Stomach (tissue), 8 donors: ENCODE measurements at regions not wholly inside any gene's neighbourhood (a gene's known extent, or its start where the extent isn't known, plus 50 kb on each side); places are given as distances from the start of the nearest gene placed in this dataset.

Source experiments
- DNase-seq, 2 donors: peaks; one replicate each; pipeline versions ENCODE4 v3.0.0 to v3.0.0-alpha.2; 2013 to 2019
- H3K27ac ChIP-seq, 5 donors: fragments of 200-600 bp in 4 of 5; sonication (generic) in 4 of 5; one replicate each; pipeline ENCODE4 v1.5.1; 2013 to 2019; ENCODE audit warnings: mild to moderate bottlenecking in 1 of 5, moderate library complexity in 1 of 5
- H3K27me3 ChIP-seq, 3 donors: fragments of 200-600 bp; sonication (generic); one replicate each; pipeline ENCODE4 v1.5.1; 2017 to 2019; ENCODE audit warnings: mixed run types in 1 of 3
- H3K36me3 ChIP-seq, 4 donors: fragments of 200-600 bp; sonication (generic); 1 replicate in 3 of 4; 2 replicates in 1 of 4; pipeline ENCODE4 v1.5.1; 2016 to 2019
- H3K4me1 ChIP-seq, 4 donors: fragments of 200-600 bp; sonication (generic); one replicate each; pipeline ENCODE4 v1.5.1; 2016 to 2019
- H3K4me3 ChIP-seq, 4 donors: fragments of 200-600 bp; sonication (generic) in 3 of 4; one replicate each; pipeline ENCODE4 v1.5.1; 2016 to 2019; ENCODE audit warnings: mild to moderate bottlenecking in 1 of 4
- H3K9me3 ChIP-seq, 4 donors: fragments of 200-600 bp; sonication (generic); one replicate each; pipeline ENCODE4 v1.5.1; 2016 to 2019
- EP300 ChIP-seq: sonication (generic); formaldehyde crosslinking; IDR thresholded peaks from one replicate; pipeline ENCODE4 v1.6.1; 2017; ENCODE audit warnings: antibody characterized with exemption
- POLR2A ChIP-seq, 4 donors: fragments of 450-650 bp; IDR thresholded peaks; one replicate each; pipeline ENCODE4 v1.6.1; 2016; ENCODE audit warnings: antibody characterized with exemption in 4 of 4, control low read depth in 2 of 4, mild to moderate bottlenecking in 1 of 4, moderate library complexity in 1 of 4
- POLR2AphosphoS5 ChIP-seq, 3 donors: sonication (generic); formaldehyde crosslinking; IDR thresholded peaks; one replicate each; pipeline ENCODE4 v1.6.1; 2016; ENCODE audit warnings: antibody characterized with exemption in 3 of 3
- WGBS, 5 donors: extraction: QIAGEN DNeasy Blood & Tissue Kit in 3 of 5; methylation state at CpG; one replicate each; pipeline versions ENCODE4 v1.1.5 to v1.1.7; 2013 to 2018; 5-methylcytosine and 5-hydroxymethylcytosine counted together
- intact Hi-C: fragments of 100-400 bp; cut with DNase I; formaldehyde crosslinking; loops from one replicate; pipeline ENCODE4 v1.15.1; 2023; ENCODE audit warnings: low total_unique reads
- TF ChIP-seq, protein P1 (sequence below), 7 experiments: fragments of 450-650 bp in 4 of 7; fragments of 200-600 bp in 3 of 7; sonication (generic) in 3 of 7; IDR thresholded peaks; one replicate each; pipeline ENCODE4 v1.5.1; 2016 to 2019; ENCODE audit warnings: antibody characterized with exemption in 7 of 7, control low read depth in 2 of 7, mild to moderate bottlenecking in 1 of 7
- donor health status: healthy with polysubstance abuse.
- donor health status: Bipolar disorder and iron deficiency.
- donor health status: healthy.

- no peaks in the 10 kb centered on the region for H3K4me1 ChIP-seq
- TF ChIP-seq POLR2AphosphoS5 (IDR thresholded peaks at IDR 0.05) (no peak), EP300 (no peak), POLR2A (IDR thresholded peaks at IDR 0.05) (no peak)
- TF ChIP-seq, protein P1, sequence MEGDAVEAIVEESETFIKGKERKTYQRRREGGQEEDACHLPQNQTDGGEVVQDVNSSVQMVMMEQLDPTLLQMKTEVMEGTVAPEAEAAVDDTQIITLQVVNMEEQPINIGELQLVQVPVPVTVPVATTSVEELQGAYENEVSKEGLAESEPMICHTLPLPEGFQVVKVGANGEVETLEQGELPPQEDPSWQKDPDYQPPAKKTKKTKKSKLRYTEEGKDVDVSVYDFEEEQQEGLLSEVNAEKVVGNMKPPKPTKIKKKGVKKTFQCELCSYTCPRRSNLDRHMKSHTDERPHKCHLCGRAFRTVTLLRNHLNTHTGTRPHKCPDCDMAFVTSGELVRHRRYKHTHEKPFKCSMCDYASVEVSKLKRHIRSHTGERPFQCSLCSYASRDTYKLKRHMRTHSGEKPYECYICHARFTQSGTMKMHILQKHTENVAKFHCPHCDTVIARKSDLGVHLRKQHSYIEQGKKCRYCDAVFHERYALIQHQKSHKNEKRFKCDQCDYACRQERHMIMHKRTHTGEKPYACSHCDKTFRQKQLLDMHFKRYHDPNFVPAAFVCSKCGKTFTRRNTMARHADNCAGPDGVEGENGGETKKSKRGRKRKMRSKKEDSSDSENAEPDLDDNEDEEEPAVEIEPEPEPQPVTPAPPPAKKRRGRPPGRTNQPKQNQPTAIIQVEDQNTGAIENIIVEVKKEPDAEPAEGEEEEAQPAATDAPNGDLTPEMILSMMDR (IDR thresholded peaks at IDR 0.05): no peak
- intact Hi-C loops: no loop called here
Observed at GRCh38 chr9:17863213-17863883, 284.5 kb downstream of the SH3GL2 start.

GRCh38 chr9:17863924-17864323 is 285.1 kb downstream of the SH3GL2 start:
- TF ChIP-seq POLR2A (IDR thresholded peaks at IDR 0.05): no peak
- TF ChIP-seq POLR2AphosphoS5 (IDR thresholded peaks at IDR 0.05): no peak
- TF ChIP-seq, protein P1 (IDR thresholded peaks at IDR 0.05): no peak
- no peaks in the 10 kb centered on the region for H3K4me1 ChIP-seq
- no peaks in the 10 kb centered on the region for H3K36me3 ChIP-seq
- no peaks in the 10 kb centered on the region for H3K27me3 ChIP-seq
- no peak overlapping the region for H3K4me3 ChIP-seq
- DNase-seq: no peak
- H3K27ac ChIP-seq: no peak overlapping the region
- intact Hi-C loops: no loop called here
- H3K9me3 ChIP-seq: no peaks in the 10 kb centered on the region

More at GRCh38 chr9:17863213-17863883, 284.5 kb downstream of the SH3GL2 start:
- no peak for DNase-seq
- Histone ChIP-seq H3K4me3 (no peak overlapping the region), H3K27ac (no peak overlapping the region), H3K36me3 (no peaks in the 10 kb centered on the region), H3K27me3 (no peaks in the 10 kb centered on the region), H3K9me3 (no peaks in the 10 kb centered on the region)
- 77 to 89% (median 82%) methylated on average over 4 of the region's 4 CpGs for WGBS, 5 donors

DNA sequence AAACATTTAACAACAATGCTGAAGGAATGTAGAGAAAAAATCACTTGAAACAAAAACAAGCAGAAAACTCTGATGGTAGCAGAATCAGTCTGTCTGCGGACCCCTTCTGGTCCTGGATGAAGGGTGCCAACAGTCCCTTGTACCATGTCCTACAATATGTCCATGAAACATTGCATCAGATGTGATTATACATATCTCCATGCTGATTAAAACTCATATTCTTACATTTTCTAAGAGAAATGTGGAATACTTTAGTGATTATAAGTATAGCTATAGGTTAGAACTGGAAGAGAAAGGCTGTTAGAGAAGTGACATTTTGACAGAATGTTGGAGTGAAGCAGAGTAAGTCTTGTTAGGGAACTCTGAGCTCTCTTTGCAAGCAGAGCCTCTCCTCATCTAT is 286.1 kb downstream of the SH3GL2 start:
- DNase-seq: no peak
- TF ChIP-seq POLR2AphosphoS5 (IDR thresholded peaks at IDR 0.05) (no peak), EP300 (no peak), POLR2A (IDR thresholded peaks at IDR 0.05) (no peak)
- TF ChIP-seq, protein P1 (IDR thresholded peaks at IDR 0.05): no peak
- Histone ChIP-seq H3K9me3 (no peaks in the 10 kb centered on the region), H3K27me3 (no peaks in the 10 kb centered on the region), H3K4me3 (no peak overlapping the region), H3K4me1 (no peaks in the 10 kb centered on the region), H3K36me3 (no peaks in the 10 kb centered on the region), H3K27ac (no peak overlapping the region)
- 92 to 100% (median 96%) methylated on average over 1 of the region's 1 CpG for WGBS, 5 donors
- intact Hi-C loops: no loop called here

- H3K9me3 ChIP-seq: no peaks in the 10 kb centered on the region
- 33 to 59% (median 52%) methylated on average over 1 of the region's 1 CpG for WGBS, 5 donors
- intact Hi-C loops: no loop called here
- no peaks in the 10 kb centered on the region for H3K36me3 ChIP-seq
- no peak overlapping the region for H3K27ac ChIP-seq
- no peak overlapping the region for H3K4me3 ChIP-seq
- no peaks in the 10 kb centered on the region for H3K27me3 ChIP-seq
- H3K4me1 ChIP-seq: no peaks in the 10 kb centered on the region
- TF ChIP-seq, protein P1 (IDR thresholded peaks at IDR 0.05): no peak
- TF ChIP-seq POLR2A (IDR thresholded peaks at IDR 0.05): no peak
- no peak for TF ChIP-seq POLR2AphosphoS5 (IDR thresholded peaks at IDR 0.05)
- TF ChIP-seq EP300: no peak
- no peak for DNase-seq
Observed at GRCh38 chr9:17865881-17866280, 287.0 kb downstream of the SH3GL2 start.
